WTC11 (cell line): ENCODE measurements at regions not wholly inside any gene's neighbourhood (a gene's known extent, or its start where the extent isn't known, plus 50 kb on each side); places are given as distances from the start of the nearest gene placed in this dataset.

ENCODE experiments used
- ATAC-seq: fragments of 200-7000 bp; cut with Tn5 transposase; 2 replicates; pipeline ENCODE4 v1.10.0; 2021; ENCODE audit warnings: mild to moderate bottlenecking, moderate library complexity
- CTCF ChIA-PET: fragments of 300-600 bp; sonication (Branson Sonifier 250); formaldehyde crosslinking; loops from one replicate; lab custom pipeline; 2021; ENCODE audit warnings: antibody characterized with exemption; lab: Charles Lee
- POLR2A ChIA-PET: fragments of 350-600 bp; sonication (Branson Sonifier 250); formaldehyde crosslinking; loops from one replicate; lab custom pipeline; 2021; ENCODE audit warnings: antibody characterized with exemption; lab: Charles Lee
- DNase-seq: peaks from one replicate; pipeline ENCODE4 v3.0.0; 2021; ENCODE audit warnings: low spot score
- H3K27ac Mint-ChIP-seq: 2 replicates; pipeline ENCODE4 v1.8.0; 2021; ENCODE audit warnings: mixed read lengths
- H3K27me3 Mint-ChIP-seq: 2 replicates; pipeline ENCODE4 v1.8.0; 2021; ENCODE audit warnings: low read depth, mild to moderate bottlenecking, moderate library complexity, mixed read lengths
- H3K36me3 Mint-ChIP-seq: 2 replicates; pipeline ENCODE4 v1.8.0; 2021; ENCODE audit warnings: mixed read lengths
- H3K4me1 Mint-ChIP-seq: 2 replicates; pipeline ENCODE4 v1.8.0; 2022; ENCODE audit warnings: mixed read lengths
- H3K4me3 Mint-ChIP-seq: 2 replicates; pipeline ENCODE4 v1.8.0; 2021; ENCODE audit warnings: mild to moderate bottlenecking, moderate library complexity, mixed read lengths
- H3K9me3 Mint-ChIP-seq: 2 replicates; pipeline ENCODE4 v1.8.0; 2021; ENCODE audit warnings: mixed read lengths
- CBFB ChIP-seq: sonication (generic); formaldehyde crosslinking; IDR thresholded peaks from 2 replicates; pipeline ENCODE4 v1.8.1; 2022; ENCODE audit warnings: mild to moderate bottlenecking, low read depth, missing genetic modification reagents
- EMX1 ChIP-seq: fragments of 250-450 bp; sonication (Bioruptor Pico); IDR thresholded peaks from 2 replicates; pipeline ENCODE4 v1.8.0; 2021; ENCODE audit warnings: mild to moderate bottlenecking
- FOXJ3 ChIP-seq: sonication (generic); formaldehyde crosslinking; IDR thresholded peaks from 2 replicates; pipeline ENCODE4 v1.9.0; 2021; ENCODE audit warnings: missing genetic modification reagents, mild to moderate bottlenecking, borderline replicate concordance
- MLX ChIP-seq: sonication (generic); formaldehyde crosslinking; IDR thresholded peaks from 2 replicates; pipeline ENCODE4 v1.8.1; 2023; ENCODE audit warnings: mild to moderate bottlenecking, missing genetic modification reagents, moderate library complexity
- SMAD4 ChIP-seq: sonication (generic); formaldehyde crosslinking; IDR thresholded peaks from 2 replicates; pipeline ENCODE4 v1.8.0; 2022; ENCODE audit warnings: mild to moderate bottlenecking, missing genetic modification reagents
- STAT6 ChIP-seq: sonication (generic); formaldehyde crosslinking; conservative IDR thresholded peaks from 2 replicates; pipeline ENCODE4 v1.8.1; 2023; ENCODE audit warnings: mild to moderate bottlenecking, low read depth, missing genetic modification reagents, moderate library complexity
- TEAD1 ChIP-seq: sonication (generic); formaldehyde crosslinking; IDR thresholded peaks from 2 replicates; pipeline ENCODE4 v1.8.0; 2022; ENCODE audit warnings: mild to moderate bottlenecking, missing genetic modification reagents
- ZBTB21 ChIP-seq: sonication (generic); formaldehyde crosslinking; IDR thresholded peaks from 2 replicates; pipeline ENCODE4 v1.8.1; 2023; ENCODE audit warnings: mild to moderate bottlenecking, missing genetic modification reagents, borderline replicate concordance
- ZNF281 ChIP-seq: sonication (generic); formaldehyde crosslinking; IDR thresholded peaks from 2 replicates; pipeline ENCODE4 v1.8.0; 2023; ENCODE audit warnings: mild to moderate bottlenecking, missing genetic modification reagents
- ZNF423 ChIP-seq: fragments of 250-450 bp; sonication (Bioruptor Pico); IDR thresholded peaks from 2 replicates; pipeline ENCODE4 v2.1.2; 2022; ENCODE audit warnings: mild to moderate bottlenecking, moderate library complexity
- ZNF671 ChIP-seq: fragments of 250-450 bp; sonication (Bioruptor Pico); IDR thresholded peaks from 2 replicates; pipeline ENCODE4 v1.8.0; 2021; ENCODE audit warnings: mild to moderate bottlenecking
- TF ChIP-seq, protein P1 (sequence below): sonication (generic); formaldehyde crosslinking; IDR thresholded peaks from 2 replicates; pipeline ENCODE4 v1.8.0; 2022; ENCODE audit warnings: missing genetic modification reagents
- TF ChIP-seq, protein P2 (sequence below): sonication (generic); formaldehyde crosslinking; IDR thresholded peaks from 2 replicates; pipeline ENCODE4 v1.8.1; 2022; ENCODE audit warnings: mild to moderate bottlenecking, missing genetic modification reagents, moderate library complexity, borderline replicate concordance
- TF ChIP-seq, protein P3 (sequence below): fragments of 200-600 bp; IDR thresholded peaks from 2 replicates; pipeline ENCODE4 v1.8.0; 2022; ENCODE audit warnings: antibody characterized with exemption
- TF ChIP-seq, protein P4 (sequence below): fragments of 250-450 bp; sonication (Bioruptor Pico); IDR thresholded peaks from 2 replicates; pipeline ENCODE4 v1.8.0; 2021; ENCODE audit warnings: mild to moderate bottlenecking
- TF ChIP-seq, protein P5 (sequence below): sonication (generic); formaldehyde crosslinking; IDR thresholded peaks from 2 replicates; pipeline ENCODE4 v1.8.1; 2023; ENCODE audit warnings: mild to moderate bottlenecking, moderate library complexity, missing genetic modification reagents

- peaks cover 89% of the 10 kb centered on the region for H3K27me3 Mint-ChIP-seq
- no peaks in the 10 kb centered on the region for H3K9me3 Mint-ChIP-seq
- no peaks in the 10 kb centered on the region for H3K36me3 Mint-ChIP-seq
- no peak overlapping the region for H3K4me3 Mint-ChIP-seq
- ATAC-seq = peak; percentile 62
- CTCF ChIA-PET = interaction anchor here (1.2 to 2.0 kb wide), 21 partner anchors 7 to 126 kb away, joined by 4 to 34 read pairs (median 5); no protein-coding TSS in a partner anchor
- peaks cover 10% of the 10 kb centered on the region for H3K4me1 Mint-ChIP-seq
- DNase-seq = no peak
- H3K27ac Mint-ChIP-seq = no peak overlapping the region
- POLR2A ChIA-PET = interaction anchor here (0.6 kb wide), 2 partner anchors 38 to 535 kb away, joined by 4 to 5 read pairs; no protein-coding TSS in a partner anchor
- no peak for TF ChIP-seq ZBTB21
- TF ChIP-seq, protein P1, sequence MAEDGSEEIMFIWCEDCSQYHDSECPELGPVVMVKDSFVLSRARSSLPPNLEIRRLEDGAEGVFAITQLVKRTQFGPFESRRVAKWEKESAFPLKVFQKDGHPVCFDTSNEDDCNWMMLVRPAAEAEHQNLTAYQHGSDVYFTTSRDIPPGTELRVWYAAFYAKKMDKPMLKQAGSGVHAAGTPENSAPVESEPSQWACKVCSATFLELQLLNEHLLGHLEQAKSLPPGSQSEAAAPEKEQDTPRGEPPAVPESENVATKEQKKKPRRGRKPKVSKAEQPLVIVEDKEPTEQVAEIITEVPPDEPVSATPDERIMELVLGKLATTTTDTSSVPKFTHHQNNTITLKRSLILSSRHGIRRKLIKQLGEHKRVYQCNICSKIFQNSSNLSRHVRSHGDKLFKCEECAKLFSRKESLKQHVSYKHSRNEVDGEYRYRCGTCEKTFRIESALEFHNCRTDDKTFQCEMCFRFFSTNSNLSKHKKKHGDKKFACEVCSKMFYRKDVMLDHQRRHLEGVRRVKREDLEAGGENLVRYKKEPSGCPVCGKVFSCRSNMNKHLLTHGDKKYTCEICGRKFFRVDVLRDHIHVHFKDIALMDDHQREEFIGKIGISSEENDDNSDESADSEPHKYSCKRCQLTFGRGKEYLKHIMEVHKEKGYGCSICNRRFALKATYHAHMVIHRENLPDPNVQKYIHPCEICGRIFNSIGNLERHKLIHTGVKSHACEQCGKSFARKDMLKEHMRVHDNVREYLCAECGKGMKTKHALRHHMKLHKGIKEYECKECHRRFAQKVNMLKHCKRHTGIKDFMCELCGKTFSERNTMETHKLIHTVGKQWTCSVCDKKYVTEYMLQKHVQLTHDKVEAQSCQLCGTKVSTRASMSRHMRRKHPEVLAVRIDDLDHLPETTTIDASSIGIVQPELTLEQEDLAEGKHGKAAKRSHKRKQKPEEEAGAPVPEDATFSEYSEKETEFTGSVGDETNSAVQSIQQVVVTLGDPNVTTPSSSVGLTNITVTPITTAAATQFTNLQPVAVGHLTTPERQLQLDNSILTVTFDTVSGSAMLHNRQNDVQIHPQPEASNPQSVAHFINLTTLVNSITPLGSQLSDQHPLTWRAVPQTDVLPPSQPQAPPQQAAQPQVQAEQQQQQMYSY (CRISPR knock-in tag) = no peak
- no peak for TF ChIP-seq EMX1
- no peak for TF ChIP-seq FOXJ3 (CRISPR knock-in tag)
- TF ChIP-seq, protein P2, sequence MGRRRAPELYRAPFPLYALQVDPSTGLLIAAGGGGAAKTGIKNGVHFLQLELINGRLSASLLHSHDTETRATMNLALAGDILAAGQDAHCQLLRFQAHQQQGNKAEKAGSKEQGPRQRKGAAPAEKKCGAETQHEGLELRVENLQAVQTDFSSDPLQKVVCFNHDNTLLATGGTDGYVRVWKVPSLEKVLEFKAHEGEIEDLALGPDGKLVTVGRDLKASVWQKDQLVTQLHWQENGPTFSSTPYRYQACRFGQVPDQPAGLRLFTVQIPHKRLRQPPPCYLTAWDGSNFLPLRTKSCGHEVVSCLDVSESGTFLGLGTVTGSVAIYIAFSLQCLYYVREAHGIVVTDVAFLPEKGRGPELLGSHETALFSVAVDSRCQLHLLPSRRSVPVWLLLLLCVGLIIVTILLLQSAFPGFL = no peak
- no peak for TF ChIP-seq ZNF423 (CRISPR knock-in tag)
- no peak for TF ChIP-seq CBFB
- no peak for TF ChIP-seq SMAD4
- TF ChIP-seq, protein P3, sequence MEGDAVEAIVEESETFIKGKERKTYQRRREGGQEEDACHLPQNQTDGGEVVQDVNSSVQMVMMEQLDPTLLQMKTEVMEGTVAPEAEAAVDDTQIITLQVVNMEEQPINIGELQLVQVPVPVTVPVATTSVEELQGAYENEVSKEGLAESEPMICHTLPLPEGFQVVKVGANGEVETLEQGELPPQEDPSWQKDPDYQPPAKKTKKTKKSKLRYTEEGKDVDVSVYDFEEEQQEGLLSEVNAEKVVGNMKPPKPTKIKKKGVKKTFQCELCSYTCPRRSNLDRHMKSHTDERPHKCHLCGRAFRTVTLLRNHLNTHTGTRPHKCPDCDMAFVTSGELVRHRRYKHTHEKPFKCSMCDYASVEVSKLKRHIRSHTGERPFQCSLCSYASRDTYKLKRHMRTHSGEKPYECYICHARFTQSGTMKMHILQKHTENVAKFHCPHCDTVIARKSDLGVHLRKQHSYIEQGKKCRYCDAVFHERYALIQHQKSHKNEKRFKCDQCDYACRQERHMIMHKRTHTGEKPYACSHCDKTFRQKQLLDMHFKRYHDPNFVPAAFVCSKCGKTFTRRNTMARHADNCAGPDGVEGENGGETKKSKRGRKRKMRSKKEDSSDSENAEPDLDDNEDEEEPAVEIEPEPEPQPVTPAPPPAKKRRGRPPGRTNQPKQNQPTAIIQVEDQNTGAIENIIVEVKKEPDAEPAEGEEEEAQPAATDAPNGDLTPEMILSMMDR = no peak
- TF ChIP-seq ZNF281 (CRISPR knock-in tag) = no peak
- TF ChIP-seq STAT6 (CRISPR knock-in tag) = no peak
- TF ChIP-seq, protein P4, sequence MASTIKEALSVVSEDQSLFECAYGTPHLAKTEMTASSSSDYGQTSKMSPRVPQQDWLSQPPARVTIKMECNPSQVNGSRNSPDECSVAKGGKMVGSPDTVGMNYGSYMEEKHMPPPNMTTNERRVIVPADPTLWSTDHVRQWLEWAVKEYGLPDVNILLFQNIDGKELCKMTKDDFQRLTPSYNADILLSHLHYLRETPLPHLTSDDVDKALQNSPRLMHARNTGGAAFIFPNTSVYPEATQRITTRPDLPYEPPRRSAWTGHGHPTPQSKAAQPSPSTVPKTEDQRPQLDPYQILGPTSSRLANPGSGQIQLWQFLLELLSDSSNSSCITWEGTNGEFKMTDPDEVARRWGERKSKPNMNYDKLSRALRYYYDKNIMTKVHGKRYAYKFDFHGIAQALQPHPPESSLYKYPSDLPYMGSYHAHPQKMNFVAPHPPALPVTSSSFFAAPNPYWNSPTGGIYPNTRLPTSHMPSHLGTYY (CRISPR knock-in tag) = no peak
- TF ChIP-seq, protein P5, sequence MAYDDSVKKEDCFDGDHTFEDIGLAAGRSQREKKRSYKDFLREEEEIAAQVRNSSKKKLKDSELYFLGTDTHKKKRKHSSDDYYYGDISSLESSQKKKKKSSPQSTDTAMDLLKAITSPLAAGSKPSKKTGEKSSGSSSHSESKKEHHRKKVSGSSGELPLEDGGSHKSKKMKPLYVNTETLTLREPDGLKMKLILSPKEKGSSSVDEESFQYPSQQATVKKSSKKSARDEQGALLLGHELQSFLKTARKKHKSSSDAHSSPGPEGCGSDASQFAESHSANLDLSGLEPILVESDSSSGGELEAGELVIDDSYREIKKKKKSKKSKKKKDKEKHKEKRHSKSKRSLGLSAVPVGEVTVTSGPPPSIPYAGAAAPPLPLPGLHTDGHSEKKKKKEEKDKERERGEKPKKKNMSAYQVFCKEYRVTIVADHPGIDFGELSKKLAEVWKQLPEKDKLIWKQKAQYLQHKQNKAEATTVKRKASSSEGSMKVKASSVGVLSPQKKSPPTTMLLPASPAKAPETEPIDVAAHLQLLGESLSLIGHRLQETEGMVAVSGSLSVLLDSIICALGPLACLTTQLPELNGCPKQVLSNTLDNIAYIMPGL = no peak
- no peak for TF ChIP-seq MLX
- no peak for TF ChIP-seq TEAD1 (CRISPR knock-in tag)
- no peak for TF ChIP-seq ZNF671 (CRISPR knock-in tag)
Measured at GRCh38 chr22:22109693-22110466, 127.3 kb upstream of the TOP3B start.
